A673 (cell line): ENCODE measurements at regions not wholly inside any gene's neighbourhood (a gene's known extent, or its start where the extent isn't known, plus 50 kb on each side); places are given as distances from the start of the nearest gene placed in this dataset.

Experiments
- BruUV-seq: library from RNA; stranded (reverse); fragments of 400-500 nt; replicated peaks from 2 replicates; lab custom pipeline; 2021; lab: Mats Ljungman, UMichigan
- CTCF ChIA-PET: fragments of 300-600 bp; sonication (Branson Sonifier 250); formaldehyde crosslinking; loops from one replicate; lab custom pipeline; 2022; ENCODE audit warnings: antibody characterized with exemption; lab: Charles Lee
- POLR2A ChIA-PET: fragments of 300-600 bp; sonication (Branson Sonifier 250); formaldehyde crosslinking; loops from one replicate; lab custom pipeline; 2022; ENCODE audit warnings: antibody characterized with exemption; ENCODE audit not compliant: low non-redundant PET; lab: Charles Lee
- DNase-seq: peaks from one replicate; pipeline ENCODE4 v3.0.0-alpha.2; 2015; ENCODE audit warnings: low spot score
- H3K27ac ChIP-seq: fragments of 200-600 bp; sonication (generic); 2 replicates; pipeline ENCODE4 v1.5.1; 2016; ENCODE audit warnings: mixed run types, low read depth, mild to moderate bottlenecking, mixed read lengths, antibody characterized with exemption, low read length; ENCODE audit not compliant: poor library complexity, severe bottlenecking
- H3K27me3 ChIP-seq: fragments of 200-600 bp; sonication (generic); replicated peaks from 2 replicates; pipeline ENCODE4 v1.6.1; 2017; ENCODE audit warnings: mixed run types, low read depth, mild to moderate bottlenecking, mixed read lengths, antibody characterized with exemption, low read length; ENCODE audit not compliant: insufficient read depth, poor library complexity
- H3K36me3 ChIP-seq: fragments of 200-600 bp; sonication (generic); 2 replicates; pipeline ENCODE4 v1.6.1; 2016; ENCODE audit warnings: mixed run types, mild to moderate bottlenecking, mixed read lengths, antibody characterized with exemption, low read length; ENCODE audit not compliant: insufficient read depth, poor library complexity, severe bottlenecking
- H3K4me1 ChIP-seq: fragments of 200-600 bp; sonication (generic); 2 replicates; pipeline ENCODE4 v1.6.1; 2017; ENCODE audit warnings: mixed run types, mild to moderate bottlenecking, mixed read lengths, antibody characterized with exemption, low read length; ENCODE audit not compliant: insufficient read depth, poor library complexity, severe bottlenecking
- H3K4me3 ChIP-seq: fragments of 200-600 bp; sonication (generic); 2 replicates; pipeline ENCODE4 v1.5.1; 2016; ENCODE audit warnings: low read depth, mixed run types, mild to moderate bottlenecking, mixed read lengths, low read length; ENCODE audit not compliant: poor library complexity, severe bottlenecking
- H3K9me3 ChIP-seq: fragments of 200-600 bp; sonication (generic); 2 replicates; pipeline ENCODE4 v1.6.1; 2016; ENCODE audit warnings: mixed run types, low read depth, mild to moderate bottlenecking, mixed read lengths, antibody characterized with exemption, low read length; ENCODE audit not compliant: poor library complexity, severe bottlenecking
- EZH2 ChIP-seq: fragments of 200-600 bp; sonication (generic); IDR thresholded peaks from 2 replicates; pipeline ENCODE4 v1.6.1; 2017; ENCODE audit warnings: borderline replicate concordance, low read depth, mild to moderate bottlenecking, mixed read lengths, antibody characterized with exemption, low read length; ENCODE audit not compliant: poor library complexity, severe bottlenecking
- intact Hi-C: fragments of 100-400 bp; cut with micrococcal nuclease; formaldehyde crosslinking; loops from one replicate; pipeline ENCODE4 v1.10.0; 2022; ENCODE audit not compliant: unreplicated experiment
- TF ChIP-seq, protein P1 (sequence below): fragments of 300-800, 200-600 bp; sonication (generic); conservative IDR thresholded peaks from 2 replicates; pipeline ENCODE4 v1.5.1; 2017; ENCODE audit warnings: low read depth, mild to moderate bottlenecking, antibody characterized with exemption, low read length, moderate library complexity, mixed read lengths

- Histone ChIP-seq H3K27me3 (no peaks in the 10 kb centered on the region), H3K4me1 (peaks cover 4% of the 10 kb centered on the region), H3K4me3 (no peak overlapping the region), H3K27ac (no peak overlapping the region), H3K9me3 (no peaks in the 10 kb centered on the region), H3K36me3 (no peaks in the 10 kb centered on the region)
- intact Hi-C loops = no loop called here
- ChIA-PET CTCF (no interaction called here), POLR2A (no interaction called here)
- no TSS peak for BruUV-seq
- no peak for DNase-seq
- TF ChIP-seq, protein P1, sequence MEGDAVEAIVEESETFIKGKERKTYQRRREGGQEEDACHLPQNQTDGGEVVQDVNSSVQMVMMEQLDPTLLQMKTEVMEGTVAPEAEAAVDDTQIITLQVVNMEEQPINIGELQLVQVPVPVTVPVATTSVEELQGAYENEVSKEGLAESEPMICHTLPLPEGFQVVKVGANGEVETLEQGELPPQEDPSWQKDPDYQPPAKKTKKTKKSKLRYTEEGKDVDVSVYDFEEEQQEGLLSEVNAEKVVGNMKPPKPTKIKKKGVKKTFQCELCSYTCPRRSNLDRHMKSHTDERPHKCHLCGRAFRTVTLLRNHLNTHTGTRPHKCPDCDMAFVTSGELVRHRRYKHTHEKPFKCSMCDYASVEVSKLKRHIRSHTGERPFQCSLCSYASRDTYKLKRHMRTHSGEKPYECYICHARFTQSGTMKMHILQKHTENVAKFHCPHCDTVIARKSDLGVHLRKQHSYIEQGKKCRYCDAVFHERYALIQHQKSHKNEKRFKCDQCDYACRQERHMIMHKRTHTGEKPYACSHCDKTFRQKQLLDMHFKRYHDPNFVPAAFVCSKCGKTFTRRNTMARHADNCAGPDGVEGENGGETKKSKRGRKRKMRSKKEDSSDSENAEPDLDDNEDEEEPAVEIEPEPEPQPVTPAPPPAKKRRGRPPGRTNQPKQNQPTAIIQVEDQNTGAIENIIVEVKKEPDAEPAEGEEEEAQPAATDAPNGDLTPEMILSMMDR = no peak
- TF ChIP-seq EZH2 = no peak
Measured at GRCh38 chr10:106313041-106313440, 851.5 kb downstream of the SORCS1 start.

DNA sequence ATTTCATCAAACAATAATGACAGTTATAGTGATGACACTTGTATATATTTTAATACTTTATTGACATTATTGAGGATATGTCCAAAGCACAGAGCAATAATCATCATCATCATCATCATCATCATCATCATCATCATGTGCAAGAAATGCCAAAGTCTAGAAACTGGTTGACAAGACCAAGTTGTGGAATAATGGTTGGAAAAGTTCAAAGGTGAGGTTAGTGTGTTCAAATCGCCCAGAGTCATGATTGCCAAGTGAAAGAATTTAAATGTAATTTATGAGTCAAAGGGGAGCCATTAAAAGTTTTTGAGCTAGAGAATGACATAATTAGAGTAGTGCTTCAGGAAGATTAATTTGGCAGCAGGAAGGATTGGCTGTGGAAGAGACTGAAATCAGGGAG lies 852.4 kb downstream of the SORCS1 start:
- Histone ChIP-seq H3K9me3 (no peaks in the 10 kb centered on the region), H3K4me1 (peaks cover 4% of the 10 kb centered on the region), H3K27ac (no peak overlapping the region), H3K27me3 (no peaks in the 10 kb centered on the region), H3K36me3 (no peaks in the 10 kb centered on the region), H3K4me3 (no peak overlapping the region)
- no peak for TF ChIP-seq EZH2
- TF ChIP-seq, protein P1 = no peak
- DNase-seq = peak; percentile 9
- no TSS peak for BruUV-seq
- CTCF ChIA-PET = no interaction called here
- intact Hi-C loops = no loop called here
- POLR2A ChIA-PET = no interaction called here

GRCh38 chr10:106311590-106311989 lies 852.9 kb downstream of the SORCS1 start:
- Histone ChIP-seq H3K4me3 (no peak overlapping the region), H3K27me3 (no peaks in the 10 kb centered on the region), H3K4me1 (peaks cover 4% of the 10 kb centered on the region), H3K36me3 (no peaks in the 10 kb centered on the region), H3K9me3 (no peaks in the 10 kb centered on the region), H3K27ac (no peak overlapping the region)
- POLR2A ChIA-PET = no interaction called here
- DNase-seq = no peak
- CTCF ChIA-PET = no interaction called here
- intact Hi-C loops = no loop called here
- no peak for TF ChIP-seq EZH2
- TF ChIP-seq, protein P1 = no peak
- no TSS peak for BruUV-seq
